ENCODE measurements at regions not wholly inside any gene's neighbourhood (a gene's known extent, or its start where the extent isn't known, plus 50 kb on each side); places are given as distances from the start of the nearest gene placed in this dataset.
"Not testable (repeated sequence)": the region's sequence is repeated elsewhere in the genome, so short reads cannot be mapped to it uniquely, and the experiment has no call there.

GRCh38 chr3:21920421-21920861 lies 169.4 kb upstream of the ZNF385D start:
- Histone ChIP-seq H3K27ac (ENCODE audit: low read depth in 2 of 2, low read length in 2 of 2) (no peak overlapping the region), H3K4me1 (ENCODE audit: control insufficient read depth in 2 of 2, insufficient read depth in 2 of 2, low read length in 2 of 2) (no peaks in the 10 kb centered on the region), H3K9ac (ENCODE audit: low read depth in 1 of 2, low read length in 2 of 2) (no peak overlapping the region), H3K36me3 (ENCODE audit: control insufficient read depth in 2 of 2, insufficient read depth in 2 of 2, low read length in 2 of 2) (no peaks in the 10 kb centered on the region), H3K4me3 (ENCODE audit: low read length in 2 of 2) (no peak overlapping the region), H3K27me3 (ENCODE audit: control insufficient read depth in 2 of 2, insufficient read depth in 2 of 2, low read length in 2 of 2) (no peaks in the 10 kb centered on the region), H3K9me3 (ENCODE audit: control insufficient read depth in 2 of 2, low read length in 2 of 2) (no peaks in the 10 kb centered on the region)

GRCh38 chr3:21923156-21923555 lies 172.1 kb upstream of the ZNF385D start:
- H3K9me3 ChIP-seq (ENCODE audit: control insufficient read depth in 2 of 2, low read length in 2 of 2); H3K4me1 ChIP-seq (ENCODE audit: control insufficient read depth in 2 of 2, insufficient read depth in 2 of 2, low read length in 2 of 2); H3K4me3 ChIP-seq (ENCODE audit: low read length in 2 of 2); H3K27ac ChIP-seq (ENCODE audit: low read depth in 2 of 2, low read length in 2 of 2); H3K9ac ChIP-seq (ENCODE audit: low read depth in 1 of 2, low read length in 2 of 2); H3K36me3 ChIP-seq (ENCODE audit: control insufficient read depth in 2 of 2, insufficient read depth in 2 of 2, low read length in 2 of 2); H3K27me3 ChIP-seq (ENCODE audit: control insufficient read depth in 2 of 2, insufficient read depth in 2 of 2, low read length in 2 of 2): not testable (repeated sequence)

GRCh38 chr3:21927261-21927660 lies 176.3 kb upstream of the ZNF385D start:
- H3K27me3 ChIP-seq (ENCODE audit: control insufficient read depth in 2 of 2, insufficient read depth in 2 of 2, low read length in 2 of 2), result no peaks in the 10 kb centered on the region
- no peak overlapping the region for H3K4me3 ChIP-seq (ENCODE audit: low read length in 2 of 2)

GRCh38 chr3:21934591-21934990 lies 183.6 kb upstream of the ZNF385D start:
- Histone ChIP-seq H3K27me3 (ENCODE audit: control insufficient read depth in 2 of 2, insufficient read depth in 2 of 2, low read length in 2 of 2) (no peaks in the 10 kb centered on the region), H3K4me1 (ENCODE audit: control insufficient read depth in 2 of 2, insufficient read depth in 2 of 2, low read length in 2 of 2) (no peaks in the 10 kb centered on the region), H3K4me3 (ENCODE audit: low read length in 2 of 2) (no peak overlapping the region)

More at GRCh38 chr3:21927261-21927660, 176.3 kb upstream of the ZNF385D start:
- H3K9ac ChIP-seq (ENCODE audit: low read depth in 1 of 2, low read length in 2 of 2), result no peak overlapping the region
- no peaks in the 10 kb centered on the region for H3K36me3 ChIP-seq (ENCODE audit: control insufficient read depth in 2 of 2, insufficient read depth in 2 of 2, low read length in 2 of 2)
- no peaks in the 10 kb centered on the region for H3K4me1 ChIP-seq (ENCODE audit: control insufficient read depth in 2 of 2, insufficient read depth in 2 of 2, low read length in 2 of 2)
- no peak overlapping the region for H3K27ac ChIP-seq (ENCODE audit: low read depth in 2 of 2, low read length in 2 of 2)
- no peaks in the 10 kb centered on the region for H3K9me3 ChIP-seq (ENCODE audit: control insufficient read depth in 2 of 2, low read length in 2 of 2)

GRCh38 chr3:21936207-21936606 lies 185.2 kb upstream of the ZNF385D start:
- Histone ChIP-seq H3K4me1 (ENCODE audit: control insufficient read depth in 2 of 2, insufficient read depth in 2 of 2, low read length in 2 of 2) (no peaks in the 10 kb centered on the region), H3K27me3 (ENCODE audit: control insufficient read depth in 2 of 2, insufficient read depth in 2 of 2, low read length in 2 of 2) (no peaks in the 10 kb centered on the region), H3K36me3 (ENCODE audit: control insufficient read depth in 2 of 2, insufficient read depth in 2 of 2, low read length in 2 of 2) (no peaks in the 10 kb centered on the region), H3K9ac (ENCODE audit: low read depth in 1 of 2, low read length in 2 of 2) (no peak overlapping the region), H3K4me3 (ENCODE audit: low read length in 2 of 2) (no peak overlapping the region), H3K9me3 (ENCODE audit: control insufficient read depth in 2 of 2, low read length in 2 of 2) (no peaks in the 10 kb centered on the region), H3K27ac (ENCODE audit: low read depth in 2 of 2, low read length in 2 of 2) (no peak overlapping the region)

More at GRCh38 chr3:21934591-21934990, 183.6 kb upstream of the ZNF385D start:
- Histone ChIP-seq H3K36me3 (ENCODE audit: control insufficient read depth in 2 of 2, insufficient read depth in 2 of 2, low read length in 2 of 2) (no peaks in the 10 kb centered on the region), H3K9ac (ENCODE audit: low read depth in 1 of 2, low read length in 2 of 2) (no peak overlapping the region), H3K9me3 (ENCODE audit: control insufficient read depth in 2 of 2, low read length in 2 of 2) (no peaks in the 10 kb centered on the region), H3K27ac (ENCODE audit: low read depth in 2 of 2, low read length in 2 of 2) (no peak overlapping the region)

GRCh38 chr3:21938267-21938681 lies 187.3 kb upstream of the ZNF385D start:
- no peaks in the 10 kb centered on the region for H3K36me3 ChIP-seq (ENCODE audit: control insufficient read depth in 2 of 2, insufficient read depth in 2 of 2, low read length in 2 of 2)
- H3K27ac ChIP-seq (ENCODE audit: low read depth in 2 of 2, low read length in 2 of 2), result no peak overlapping the region
- no peaks in the 10 kb centered on the region for H3K9me3 ChIP-seq (ENCODE audit: control insufficient read depth in 2 of 2, low read length in 2 of 2)
- no peak overlapping the region for H3K9ac ChIP-seq (ENCODE audit: low read depth in 1 of 2, low read length in 2 of 2)
- no peaks in the 10 kb centered on the region for H3K27me3 ChIP-seq (ENCODE audit: control insufficient read depth in 2 of 2, insufficient read depth in 2 of 2, low read length in 2 of 2)
- no peaks in the 10 kb centered on the region for H3K4me1 ChIP-seq (ENCODE audit: control insufficient read depth in 2 of 2, insufficient read depth in 2 of 2, low read length in 2 of 2)
- no peak overlapping the region for H3K4me3 ChIP-seq (ENCODE audit: low read length in 2 of 2)

GRCh38 chr3:21942328-21942727 lies 191.3 kb upstream of the ZNF385D start:
- Histone ChIP-seq H3K27ac (ENCODE audit: low read depth in 2 of 2, low read length in 2 of 2) (no peak overlapping the region), H3K27me3 (ENCODE audit: control insufficient read depth in 2 of 2, insufficient read depth in 2 of 2, low read length in 2 of 2) (no peaks in the 10 kb centered on the region), H3K9ac (ENCODE audit: low read depth in 1 of 2, low read length in 2 of 2) (no peak overlapping the region)

GRCh38 chr3:21944251-21944650 lies 193.2 kb upstream of the ZNF385D start:
- Histone ChIP-seq H3K4me1 (ENCODE audit: control insufficient read depth in 2 of 2, insufficient read depth in 2 of 2, low read length in 2 of 2) (no peaks in the 10 kb centered on the region), H3K4me3 (ENCODE audit: low read length in 2 of 2) (no peak overlapping the region), H3K27me3 (ENCODE audit: control insufficient read depth in 2 of 2, insufficient read depth in 2 of 2, low read length in 2 of 2) (no peaks in the 10 kb centered on the region), H3K9ac (ENCODE audit: low read depth in 1 of 2, low read length in 2 of 2) (no peak overlapping the region), H3K27ac (ENCODE audit: low read depth in 2 of 2, low read length in 2 of 2) (no peak overlapping the region), H3K9me3 (ENCODE audit: control insufficient read depth in 2 of 2, low read length in 2 of 2) (no peaks in the 10 kb centered on the region), H3K36me3 (ENCODE audit: control insufficient read depth in 2 of 2, insufficient read depth in 2 of 2, low read length in 2 of 2) (no peaks in the 10 kb centered on the region)

More at GRCh38 chr3:21942328-21942727, 191.3 kb upstream of the ZNF385D start:
- Histone ChIP-seq H3K4me1 (ENCODE audit: control insufficient read depth in 2 of 2, insufficient read depth in 2 of 2, low read length in 2 of 2) (no peaks in the 10 kb centered on the region), H3K36me3 (ENCODE audit: control insufficient read depth in 2 of 2, insufficient read depth in 2 of 2, low read length in 2 of 2) (no peaks in the 10 kb centered on the region), H3K4me3 (ENCODE audit: low read length in 2 of 2) (no peak overlapping the region), H3K9me3 (ENCODE audit: control insufficient read depth in 2 of 2, low read length in 2 of 2) (no peaks in the 10 kb centered on the region)

GRCh38 chr3:21952856-21953255 lies 201.8 kb upstream of the ZNF385D start:
- H3K27ac ChIP-seq (ENCODE audit: low read depth in 2 of 2, low read length in 2 of 2), result no peak overlapping the region
- H3K4me1 ChIP-seq (ENCODE audit: control insufficient read depth in 2 of 2, insufficient read depth in 2 of 2, low read length in 2 of 2), result no peaks in the 10 kb centered on the region
- H3K9ac ChIP-seq (ENCODE audit: low read depth in 1 of 2, low read length in 2 of 2), result no peak overlapping the region
- no peaks in the 10 kb centered on the region for H3K9me3 ChIP-seq (ENCODE audit: control insufficient read depth in 2 of 2, low read length in 2 of 2)
- no peak overlapping the region for H3K4me3 ChIP-seq (ENCODE audit: low read length in 2 of 2)
- H3K27me3 ChIP-seq (ENCODE audit: control insufficient read depth in 2 of 2, insufficient read depth in 2 of 2, low read length in 2 of 2), result no peaks in the 10 kb centered on the region
- H3K36me3 ChIP-seq (ENCODE audit: control insufficient read depth in 2 of 2, insufficient read depth in 2 of 2, low read length in 2 of 2), result no peaks in the 10 kb centered on the region

- H3K4me3 ChIP-seq (ENCODE audit: low read length in 2 of 2), result no peak overlapping the region
- no peak overlapping the region for H3K27ac ChIP-seq (ENCODE audit: low read depth in 2 of 2, low read length in 2 of 2)
- no peaks in the 10 kb centered on the region for H3K27me3 ChIP-seq (ENCODE audit: control insufficient read depth in 2 of 2, insufficient read depth in 2 of 2, low read length in 2 of 2)
Measured at GRCh38 chr3:21954709-21955108, 203.7 kb upstream of the ZNF385D start.

GRCh38 chr3:21955406-21955805 lies 204.4 kb upstream of the ZNF385D start:
- Histone ChIP-seq H3K9me3 (ENCODE audit: control insufficient read depth in 2 of 2, low read length in 2 of 2) (no peaks in the 10 kb centered on the region), H3K4me1 (ENCODE audit: control insufficient read depth in 2 of 2, insufficient read depth in 2 of 2, low read length in 2 of 2) (no peaks in the 10 kb centered on the region), H3K27ac (ENCODE audit: low read depth in 2 of 2, low read length in 2 of 2) (no peak overlapping the region), H3K36me3 (ENCODE audit: control insufficient read depth in 2 of 2, insufficient read depth in 2 of 2, low read length in 2 of 2) (no peaks in the 10 kb centered on the region), H3K9ac (ENCODE audit: low read depth in 1 of 2, low read length in 2 of 2) (no peak overlapping the region), H3K4me3 (ENCODE audit: low read length in 2 of 2) (no peak overlapping the region), H3K27me3 (ENCODE audit: control insufficient read depth in 2 of 2, insufficient read depth in 2 of 2, low read length in 2 of 2) (no peaks in the 10 kb centered on the region)

More at GRCh38 chr3:21954709-21955108, 203.7 kb upstream of the ZNF385D start:
- no peaks in the 10 kb centered on the region for H3K4me1 ChIP-seq (ENCODE audit: control insufficient read depth in 2 of 2, insufficient read depth in 2 of 2, low read length in 2 of 2)
- no peaks in the 10 kb centered on the region for H3K9me3 ChIP-seq (ENCODE audit: control insufficient read depth in 2 of 2, low read length in 2 of 2)
- no peak overlapping the region for H3K9ac ChIP-seq (ENCODE audit: low read depth in 1 of 2, low read length in 2 of 2)
- H3K36me3 ChIP-seq (ENCODE audit: control insufficient read depth in 2 of 2, insufficient read depth in 2 of 2, low read length in 2 of 2), result no peaks in the 10 kb centered on the region

Data from mucosa of rectum (tissue), 2 donors.